SW480 (cell line): ENCODE measurements at regions not wholly inside any gene's neighbourhood (a gene's known extent, or its start where the extent isn't known, plus 50 kb on each side); places are given as distances from the start of the nearest gene placed in this dataset.
"Not testable (repeated sequence)": the region's sequence is repeated elsewhere in the genome, so short reads cannot be mapped to it uniquely, and the experiment has no call there.

Experiments
- DNase-seq: peaks from one replicate; pipeline ENCODE4 v3.0.0-alpha.2; 2016; ENCODE audit warnings: low spot score

- no peak for DNase-seq
Observed at GRCh38 chr3:83251490-83251889, 1490.0 kb upstream of the GBE1 start.

GRCh38 chr3:83250613-83251012 is 1489.2 kb upstream of the GBE1 start:
- DNase-seq = no peak

GRCh38 chr3:83248454-83248853 is 1487.0 kb upstream of the GBE1 start:
- DNase-seq = no peak

- DNase-seq = no peak
Observed at GRCh38 chr3:83235180-83235814, 1473.9 kb upstream of the GBE1 start.

- no peak for DNase-seq
Observed at GRCh38 chr3:83233715-83234114, 1472.3 kb upstream of the GBE1 start.

- no peak for DNase-seq
Observed at GRCh38 chr3:83230841-83231240, 1469.4 kb upstream of the GBE1 start.

- DNase-seq = no peak
Observed at GRCh38 chr3:83230376-83230775, 1468.9 kb upstream of the GBE1 start.

GRCh38 chr3:83226751-83227150 is 1465.3 kb upstream of the GBE1 start:
- DNase-seq = no peak

- DNase-seq = no peak
Observed at GRCh38 chr3:83224101-83224868, 1462.8 kb upstream of the GBE1 start.

GRCh38 chr3:83218383-83219200 is 1457.1 kb upstream of the GBE1 start:
- DNase-seq = no peak

- DNase-seq = not testable (repeated sequence)
Observed at GRCh38 chr3:83217595-83218118, 1456.2 kb upstream of the GBE1 start.

- DNase-seq = no peak
Observed at GRCh38 chr3:83216919-83217594, 1455.6 kb upstream of the GBE1 start.

- no peak for DNase-seq
Observed at GRCh38 chr3:83195243-83195642, 1433.8 kb upstream of the GBE1 start.

GRCh38 chr3:83193526-83193925 is 1432.1 kb upstream of the GBE1 start:
- DNase-seq = no peak

- DNase-seq = no peak
Observed at GRCh38 chr3:83189634-83190033, 1428.2 kb upstream of the GBE1 start.

- DNase-seq = no peak
Observed at GRCh38 chr3:83169473-83169872, 1408.0 kb upstream of the GBE1 start.

GRCh38 chr3:83150896-83151295 is 1389.5 kb upstream of the GBE1 start:
- DNase-seq = no peak

- no peak for DNase-seq
Observed at GRCh38 chr3:83140983-83141382, 1379.5 kb upstream of the GBE1 start.

- DNase-seq = no peak
Observed at GRCh38 chr3:83131236-83131635, 1369.8 kb upstream of the GBE1 start.

- DNase-seq = no peak
Observed at GRCh38 chr3:83122774-83123350, 1361.4 kb upstream of the GBE1 start.

- no peak for DNase-seq
Observed at GRCh38 chr3:83093222-83093572, 1331.8 kb upstream of the GBE1 start.
